ENCODE measurements at regions not wholly inside any gene's neighbourhood (a gene's known extent, or its start where the extent isn't known, plus 50 kb on each side); places are given as distances from the start of the nearest gene placed in this dataset.

DNA sequence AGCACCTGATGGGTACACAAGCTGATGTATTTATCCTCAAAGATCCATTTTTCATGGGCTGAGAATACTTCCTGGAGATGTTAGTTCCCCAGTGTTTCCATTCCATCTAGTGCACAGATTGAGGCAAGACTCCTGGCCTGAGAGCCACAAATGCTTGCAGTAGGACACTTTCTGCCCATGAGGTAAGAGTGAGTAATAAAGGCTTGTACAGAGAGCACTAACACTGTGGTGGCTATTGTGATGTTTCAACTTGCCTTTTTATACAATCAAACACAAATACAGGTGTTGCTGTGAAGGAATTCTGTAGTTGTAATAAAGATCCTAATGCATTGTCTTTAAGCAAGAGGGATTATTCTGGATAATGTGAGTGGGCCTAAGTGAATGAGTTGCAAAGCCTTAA, 186.1 kb upstream of the ADAMTS5 start:
- TF ChIP-seq, protein P1, sequence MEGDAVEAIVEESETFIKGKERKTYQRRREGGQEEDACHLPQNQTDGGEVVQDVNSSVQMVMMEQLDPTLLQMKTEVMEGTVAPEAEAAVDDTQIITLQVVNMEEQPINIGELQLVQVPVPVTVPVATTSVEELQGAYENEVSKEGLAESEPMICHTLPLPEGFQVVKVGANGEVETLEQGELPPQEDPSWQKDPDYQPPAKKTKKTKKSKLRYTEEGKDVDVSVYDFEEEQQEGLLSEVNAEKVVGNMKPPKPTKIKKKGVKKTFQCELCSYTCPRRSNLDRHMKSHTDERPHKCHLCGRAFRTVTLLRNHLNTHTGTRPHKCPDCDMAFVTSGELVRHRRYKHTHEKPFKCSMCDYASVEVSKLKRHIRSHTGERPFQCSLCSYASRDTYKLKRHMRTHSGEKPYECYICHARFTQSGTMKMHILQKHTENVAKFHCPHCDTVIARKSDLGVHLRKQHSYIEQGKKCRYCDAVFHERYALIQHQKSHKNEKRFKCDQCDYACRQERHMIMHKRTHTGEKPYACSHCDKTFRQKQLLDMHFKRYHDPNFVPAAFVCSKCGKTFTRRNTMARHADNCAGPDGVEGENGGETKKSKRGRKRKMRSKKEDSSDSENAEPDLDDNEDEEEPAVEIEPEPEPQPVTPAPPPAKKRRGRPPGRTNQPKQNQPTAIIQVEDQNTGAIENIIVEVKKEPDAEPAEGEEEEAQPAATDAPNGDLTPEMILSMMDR (IDR thresholded peaks at IDR 0.05; ENCODE audit: low read depth, low read length): no peak
- TF ChIP-seq POLR2A (IDR thresholded peaks at IDR 0.05; ENCODE audit: extremely low read depth, insufficient read length): no peak
- no peak for TF ChIP-seq MAX (IDR thresholded peaks at IDR 0.05; ENCODE audit: low read depth, low read length)
- no peak for TF ChIP-seq MYC (IDR thresholded peaks at IDR 0.05; ENCODE audit: low read depth, low read length)

Measured in NB4 (cell line).